ENCODE measurements at regions not wholly inside any gene's neighbourhood (a gene's known extent, or its start where the extent isn't known, plus 50 kb on each side); places are given as distances from the start of the nearest gene placed in this dataset.
A peak's percentile ranks its signal among the peaks of the same experiment; 100 is the strongest.
"Not testable (repeated sequence)": the region's sequence is repeated elsewhere in the genome, so short reads cannot be mapped to it uniquely, and the experiment has no call there.

DNA sequence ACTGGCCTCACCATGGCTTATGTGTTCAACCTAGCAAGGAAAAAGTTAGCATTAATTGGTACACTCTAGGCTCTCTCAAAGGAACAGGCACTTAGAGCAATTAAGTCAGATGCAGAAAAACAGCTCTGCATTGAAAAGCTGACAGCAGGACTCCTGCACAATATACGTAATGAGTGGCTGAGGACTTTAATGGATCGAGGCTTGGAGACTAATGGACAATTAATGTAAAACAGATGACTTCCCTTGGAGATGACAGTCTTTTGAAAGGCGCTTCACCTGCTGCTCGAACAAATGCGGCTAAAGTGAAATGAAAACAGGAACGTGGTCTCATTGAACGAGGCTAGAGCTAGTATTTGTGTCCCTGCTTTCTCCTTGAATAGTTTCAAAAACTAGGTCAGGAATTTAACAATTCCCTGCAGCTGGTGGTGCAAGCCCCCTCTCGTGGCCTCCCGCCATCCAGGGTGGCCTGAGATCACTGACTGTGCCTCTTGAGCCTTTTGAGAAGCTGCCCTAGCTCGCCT is 137.1 kb downstream of the ELOVL4 start:
- no peak for DNase-seq (ENCODE audit: low read depth in 3 of 3)

GRCh38 chr6:79808921-79809320 is 138.4 kb downstream of the ELOVL4 start:
- DNase-seq (ENCODE audit: low read depth in 3 of 3): no peak

GRCh38 chr6:79806661-79807060 is 140.7 kb downstream of the ELOVL4 start:
- not testable (repeated sequence) for DNase-seq (ENCODE audit: low read depth in 3 of 3)

GRCh38 chr6:79804732-79805131 is 142.6 kb downstream of the ELOVL4 start:
- no peak for DNase-seq (ENCODE audit: low read depth in 3 of 3)

DNA sequence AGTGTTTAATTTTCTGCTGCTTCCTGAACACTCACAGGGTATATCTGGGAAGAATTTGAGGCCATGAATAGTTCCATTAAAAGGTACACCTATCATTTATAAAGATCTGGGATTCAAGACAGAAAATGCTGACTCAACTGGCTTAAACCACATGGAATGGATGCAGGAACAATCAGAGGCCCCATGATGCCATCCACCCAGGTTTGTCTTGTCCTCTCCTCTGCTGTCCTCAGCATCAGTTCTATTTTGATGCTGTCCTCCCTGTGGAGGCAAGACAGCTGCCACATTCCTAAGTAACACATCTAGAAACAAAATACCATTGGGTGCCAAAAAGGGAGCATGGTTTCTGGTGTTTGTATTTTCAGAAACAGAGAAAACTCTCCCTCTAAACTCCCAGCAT is 143.4 kb downstream of the ELOVL4 start:
- DNase-seq (ENCODE audit: low read depth in 3 of 3): no peak

- no peak for DNase-seq (ENCODE audit: low read depth in 3 of 3)
Observed at GRCh38 chr6:79802657-79803300, 144.6 kb downstream of the ELOVL4 start.

DNA sequence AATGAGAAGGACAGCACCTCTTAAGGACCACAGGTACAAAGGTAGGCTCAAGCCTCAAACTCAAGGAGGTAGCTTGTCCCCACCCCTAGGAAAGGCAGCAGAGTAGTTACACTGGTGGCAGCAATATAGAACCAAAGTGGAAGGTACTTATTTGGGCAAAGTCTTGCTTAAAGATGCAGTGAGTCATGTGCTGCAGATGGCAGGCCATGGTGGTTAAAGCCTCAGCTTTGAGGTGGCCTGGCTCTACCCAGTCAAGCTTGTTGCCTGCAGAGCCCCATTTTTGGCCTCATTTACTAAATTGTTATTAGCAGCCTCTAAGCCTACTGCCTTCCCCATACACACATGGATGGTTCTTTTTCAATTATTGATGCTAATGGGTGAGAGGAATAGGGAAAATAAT is 146.0 kb downstream of the ELOVL4 start:
- DNase-seq (ENCODE audit: low read depth in 3 of 3): no peak

GRCh38 chr6:79798841-79799240 is 148.5 kb downstream of the ELOVL4 start:
- no peak for DNase-seq (ENCODE audit: low read depth in 3 of 3)

DNA sequence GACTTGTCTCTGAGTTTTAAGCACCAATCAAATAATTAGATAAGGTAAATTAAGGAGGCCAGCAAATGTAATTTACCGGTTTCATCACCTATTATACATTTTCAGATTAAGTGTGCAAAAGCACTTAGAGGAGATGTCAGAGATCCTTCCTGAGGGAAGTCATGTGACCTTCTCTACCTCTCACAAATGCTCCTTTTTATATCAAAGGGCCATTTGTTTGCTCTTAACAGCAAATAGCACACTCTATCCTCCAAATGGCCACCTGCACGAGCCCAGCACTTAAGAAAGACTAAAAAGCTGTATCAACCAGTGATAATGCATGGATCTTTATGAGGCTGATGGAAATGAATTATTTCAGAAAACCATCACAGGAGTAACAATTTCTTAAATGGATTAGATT is 149.4 kb downstream of the ELOVL4 start:
- DNase-seq (ENCODE audit: low read depth in 3 of 3): no peak

GRCh38 chr6:79797163-79797764 is 150.1 kb downstream of the ELOVL4 start:
- DNase-seq (ENCODE audit: low read depth in 3 of 3): no peak

DNA sequence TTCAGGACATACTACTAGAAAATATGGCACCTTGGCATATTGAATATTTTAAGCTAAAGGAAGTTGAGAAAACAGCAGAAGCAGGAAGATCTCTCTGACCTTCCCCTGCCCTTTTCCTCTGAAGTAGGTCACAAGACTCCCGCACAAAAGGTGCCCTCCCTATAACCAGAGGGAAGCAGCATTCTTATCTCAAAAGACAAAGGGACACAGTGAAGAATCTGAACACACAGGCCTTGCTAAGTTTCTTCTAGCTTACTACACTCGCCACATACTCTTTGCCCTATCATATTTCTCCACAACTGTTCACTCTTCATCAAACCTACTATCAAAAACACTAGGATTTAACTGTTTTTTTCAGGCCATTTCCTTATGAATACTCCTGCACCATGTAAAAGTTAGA is 151.2 kb downstream of the ELOVL4 start:
- no peak for DNase-seq (ENCODE audit: low read depth in 3 of 3)

DNA sequence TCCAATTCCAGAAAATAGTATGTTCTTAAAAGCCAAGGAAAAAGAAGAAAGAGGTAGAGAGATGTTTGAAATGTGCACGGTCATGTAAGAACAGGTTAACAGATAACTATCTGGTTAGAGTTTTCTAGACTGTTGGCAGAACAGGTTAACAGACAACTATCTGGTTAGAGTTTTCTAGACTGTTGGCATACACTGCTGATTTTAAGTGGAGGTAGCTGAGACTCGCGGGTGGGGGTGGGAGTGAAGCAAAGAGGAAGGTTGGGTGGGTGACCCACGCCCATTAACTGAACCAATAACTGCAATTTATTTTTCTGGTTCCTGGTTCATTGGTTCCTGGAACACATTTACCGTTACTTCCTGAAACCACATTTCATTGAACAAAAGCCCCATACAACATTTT is 157.5 kb downstream of the ELOVL4 start:
- no peak for DNase-seq (ENCODE audit: low read depth in 3 of 3)

DNA sequence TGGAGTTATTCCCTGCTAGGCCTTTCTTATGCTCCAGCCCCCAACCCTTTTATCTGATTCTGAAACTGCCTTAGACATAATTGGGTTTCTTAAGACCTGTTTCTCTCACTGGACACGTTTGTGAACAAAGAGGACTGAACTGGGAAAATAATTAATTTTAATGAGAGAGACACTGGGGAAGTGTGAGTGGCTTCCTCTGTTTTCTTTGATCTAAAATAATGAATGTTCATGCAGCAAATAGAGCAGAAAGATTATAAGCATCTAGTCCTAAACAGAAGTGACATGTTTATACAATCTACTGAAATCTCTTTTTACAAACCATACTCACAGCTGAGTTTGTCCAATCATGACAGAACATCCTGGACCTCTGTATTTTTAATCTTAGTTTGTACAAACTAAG is 157.6 kb downstream of the SH3BGRL2 start:
- DNase-seq (ENCODE audit: low read depth in 3 of 3): no peak

DNA sequence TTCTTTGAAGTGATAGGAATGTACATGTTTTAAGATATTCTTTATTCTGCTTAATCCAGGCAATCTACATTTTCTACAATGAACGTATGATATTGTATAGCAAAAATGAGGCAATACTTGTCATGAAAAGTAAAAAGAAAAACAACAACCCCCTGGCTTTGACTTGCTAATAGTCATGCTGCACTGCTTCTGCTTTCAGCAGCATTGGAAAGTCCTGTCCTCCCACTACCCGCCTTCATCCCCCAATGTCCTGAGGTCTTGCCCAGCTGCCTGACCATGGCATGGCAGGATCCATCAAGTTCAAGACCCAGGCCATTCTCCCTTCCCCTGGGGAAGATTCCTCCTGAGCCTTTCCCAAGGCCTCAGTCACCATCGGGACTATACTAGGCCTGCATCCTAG is 156.5 kb downstream of the SH3BGRL2 start:
- no peak for DNase-seq (ENCODE audit: low read depth in 3 of 3)

- DNase-seq (ENCODE audit: low read depth in 3 of 3): no peak
Observed at GRCh38 chr6:79784395-79784753, 153.2 kb downstream of the SH3BGRL2 start.

GRCh38 chr6:79783670-79784394 is 152.7 kb downstream of the SH3BGRL2 start:
- no peak for DNase-seq (ENCODE audit: low read depth in 3 of 3)

- DNase-seq (ENCODE audit: low read depth in 3 of 3): no peak
Observed at GRCh38 chr6:79782792-79783580, 151.9 kb downstream of the SH3BGRL2 start.

GRCh38 chr6:79781916-79782315 is 150.8 kb downstream of the SH3BGRL2 start:
- no peak for DNase-seq (ENCODE audit: low read depth in 3 of 3)

DNA sequence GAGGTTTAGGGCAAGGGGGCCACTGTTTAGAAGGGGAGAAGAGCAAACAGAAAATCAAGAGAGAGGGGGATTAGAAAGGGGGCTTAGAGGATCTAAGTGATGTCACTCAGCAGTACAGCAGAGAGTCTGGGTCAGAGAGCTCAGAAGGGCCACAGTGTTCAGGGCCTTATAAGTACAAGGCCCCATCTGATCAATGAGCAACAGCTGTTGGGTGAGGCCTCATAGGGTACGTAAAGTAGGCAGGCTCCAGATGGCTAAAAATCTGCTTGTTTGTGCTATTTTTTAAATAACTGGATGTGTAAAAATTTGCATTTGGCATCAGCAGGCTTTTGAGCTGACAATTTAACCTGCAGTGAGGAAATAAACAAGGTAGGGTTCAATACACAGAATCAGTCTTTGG is 149.8 kb downstream of the SH3BGRL2 start:
- DNase-seq (ENCODE audit: low read depth in 3 of 3): no peak

DNA sequence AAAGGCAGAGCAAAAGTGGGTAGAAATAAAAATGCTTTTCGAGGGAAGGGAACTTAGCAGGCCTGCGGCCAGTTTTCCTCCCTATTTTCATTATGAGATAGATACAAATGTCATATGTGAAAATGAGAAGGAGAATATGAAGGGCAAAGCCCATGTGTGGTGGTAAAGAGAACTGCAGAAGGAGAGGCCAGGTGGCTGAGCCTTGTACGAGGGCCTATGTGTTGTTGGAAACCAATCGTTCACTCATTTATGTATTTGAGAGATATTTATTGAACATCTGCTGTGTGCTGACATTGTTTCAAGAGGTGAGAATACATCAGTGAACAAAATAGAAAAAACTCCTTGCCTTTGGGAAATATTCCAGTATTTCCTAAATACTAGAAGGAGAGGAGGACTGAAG is 147.7 kb downstream of the SH3BGRL2 start:
- DNase-seq (ENCODE audit: low read depth in 3 of 3): no peak

- peak; percentile 82 to 84 (median 84) for DNase-seq (ENCODE audit: low read depth in 3 of 3)
Observed at GRCh38 chr6:79777713-79778579, 146.8 kb downstream of the SH3BGRL2 start.
